Upper lobe of left lung (tissue), 6 donors: ENCODE measurements at regions not wholly inside any gene's neighbourhood (a gene's known extent, or its start where the extent isn't known, plus 50 kb on each side); places are given as distances from the start of the nearest gene placed in this dataset.
A peak's percentile ranks its signal among the peaks of the same experiment; 100 is the strongest.

Experiments
- ATAC-seq, 2 donors: fragments of 200-7000 bp; cut with Tn5 transposase; one replicate each; pipeline ENCODE4 v1.9.1; 2022; ENCODE audit warnings: mild to moderate bottlenecking in 2 of 2, moderate library complexity in 2 of 2; ENCODE audit not compliant: low FRiP score in 2 of 2
- DNase-seq, 2 donors: peaks; one replicate each; pipeline ENCODE4 v3.0.0-alpha.2; 2019 to 2020
- H3K27ac ChIP-seq, 4 donors: fragments of 200-600 bp; sonication (generic); one replicate each; pipeline ENCODE4 v1.5.1; 2016 to 2019
- H3K27me3 ChIP-seq, 4 donors: fragments of 200-600 bp; sonication (generic); one replicate each; pipeline ENCODE4 v1.5.1; 2017 to 2019
- H3K36me3 ChIP-seq, 4 donors: fragments of 200-600 bp; sonication (generic); one replicate each; pipeline ENCODE4 v1.5.1; 2016 to 2019
- H3K4me1 ChIP-seq, 4 donors: fragments of 200-600 bp; sonication (generic); one replicate each; pipeline ENCODE4 v1.5.1; 2018 to 2019
- H3K4me3 ChIP-seq, 4 donors: fragments of 200-600 bp; sonication (generic); one replicate each; pipeline ENCODE4 v1.5.1; 2017 to 2019; ENCODE audit warnings: mild to moderate bottlenecking in 2 of 4, moderate library complexity in 1 of 4
- H3K9me3 ChIP-seq, 4 donors: fragments of 200-600 bp; sonication (generic); one replicate each; pipeline ENCODE4 v1.5.1; 2018 to 2019
- EP300 ChIP-seq, 4 donors: sonication (generic); formaldehyde crosslinking; IDR thresholded peaks; one replicate each; pipeline ENCODE4 v1.5.1; 2017; ENCODE audit warnings: antibody characterized with exemption in 4 of 4, control low read depth in 2 of 4
- POLR2A ChIP-seq, 4 donors: fragments of 450-650 bp; IDR thresholded peaks; one replicate each; pipeline ENCODE4 v1.5.1; 2016 to 2017; ENCODE audit warnings: antibody characterized with exemption in 4 of 4, mild to moderate bottlenecking in 2 of 4
- POLR2AphosphoS5 ChIP-seq, 2 donors: sonication (generic); formaldehyde crosslinking; IDR thresholded peaks; one replicate each; pipeline ENCODE4 v1.5.1; 2017; ENCODE audit warnings: antibody characterized with exemption in 2 of 2
- WGBS, 2 donors: methylation state at CpG; one replicate each; pipeline ENCODE4 v1.1.5; 2017 to 2018; 5-methylcytosine and 5-hydroxymethylcytosine counted together
- TF ChIP-seq, protein P1 (sequence below), 6 experiments: fragments of 450-650 bp in 4 of 6; fragments of 200-600 bp in 2 of 6; sonication (generic) in 2 of 6; IDR thresholded peaks; one replicate each; pipeline ENCODE4 v1.5.1; 2016 to 2019; ENCODE audit warnings: antibody characterized with exemption in 6 of 6
- donor health status: DM: no; HTN: no; CAD: no; lungs with moderate emphysema.
- donor health status: DM: no; HTN: yes; CAD: no; lungs with severe emphysema.

DNA sequence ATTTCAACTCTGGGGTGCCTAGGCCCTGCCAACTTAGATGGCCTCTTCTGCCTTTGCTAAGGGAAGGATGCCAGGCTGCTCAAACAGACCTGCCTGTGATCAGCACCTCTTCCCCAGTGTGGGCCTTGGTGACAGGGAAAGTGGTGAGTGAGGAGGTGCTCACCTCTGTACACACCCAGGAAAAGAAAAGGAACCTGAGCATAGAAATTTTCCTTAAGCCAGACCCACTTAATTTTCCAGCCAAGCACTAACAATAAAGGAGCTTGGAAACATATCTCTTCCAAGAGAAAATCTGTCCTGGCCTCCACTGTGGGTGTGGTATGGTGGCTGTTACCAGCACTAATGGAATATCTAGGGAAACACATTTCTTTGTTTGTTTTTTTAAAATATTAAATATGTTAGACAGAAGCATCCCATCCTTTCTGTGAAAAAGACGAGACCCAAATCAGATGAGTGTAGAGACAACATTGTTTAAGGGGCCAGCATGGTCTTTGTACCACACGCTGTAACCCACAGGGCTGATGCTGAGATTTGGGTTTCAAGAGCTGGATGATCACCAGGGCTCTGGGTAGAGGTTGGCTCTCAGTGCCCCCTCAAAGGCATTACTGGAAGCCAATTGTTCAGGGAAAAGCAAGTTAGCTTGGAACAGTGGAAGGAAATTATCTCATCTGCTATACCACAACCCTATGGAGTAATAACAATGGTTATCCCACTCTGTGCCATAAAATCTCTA is 472.2 kb downstream of the INSC start:
- WGBS, 2 donors = 72 to 82% methylated on average over 2 of the region's 2 CpGs
- H3K4me3 ChIP-seq = no peak overlapping the region
- no peaks in the 10 kb centered on the region for H3K36me3 ChIP-seq
- no peaks in the 10 kb centered on the region for H3K27me3 ChIP-seq
- ATAC-seq (no peak), DNase-seq (no peak)
- no peaks in the 10 kb centered on the region for H3K9me3 ChIP-seq
- no peaks in the 10 kb centered on the region for H3K4me1 ChIP-seq
- TF ChIP-seq, protein P1, sequence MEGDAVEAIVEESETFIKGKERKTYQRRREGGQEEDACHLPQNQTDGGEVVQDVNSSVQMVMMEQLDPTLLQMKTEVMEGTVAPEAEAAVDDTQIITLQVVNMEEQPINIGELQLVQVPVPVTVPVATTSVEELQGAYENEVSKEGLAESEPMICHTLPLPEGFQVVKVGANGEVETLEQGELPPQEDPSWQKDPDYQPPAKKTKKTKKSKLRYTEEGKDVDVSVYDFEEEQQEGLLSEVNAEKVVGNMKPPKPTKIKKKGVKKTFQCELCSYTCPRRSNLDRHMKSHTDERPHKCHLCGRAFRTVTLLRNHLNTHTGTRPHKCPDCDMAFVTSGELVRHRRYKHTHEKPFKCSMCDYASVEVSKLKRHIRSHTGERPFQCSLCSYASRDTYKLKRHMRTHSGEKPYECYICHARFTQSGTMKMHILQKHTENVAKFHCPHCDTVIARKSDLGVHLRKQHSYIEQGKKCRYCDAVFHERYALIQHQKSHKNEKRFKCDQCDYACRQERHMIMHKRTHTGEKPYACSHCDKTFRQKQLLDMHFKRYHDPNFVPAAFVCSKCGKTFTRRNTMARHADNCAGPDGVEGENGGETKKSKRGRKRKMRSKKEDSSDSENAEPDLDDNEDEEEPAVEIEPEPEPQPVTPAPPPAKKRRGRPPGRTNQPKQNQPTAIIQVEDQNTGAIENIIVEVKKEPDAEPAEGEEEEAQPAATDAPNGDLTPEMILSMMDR (IDR thresholded peaks at IDR 0.05) = no peak
- no peak for TF ChIP-seq POLR2A (IDR thresholded peaks at IDR 0.05)
- TF ChIP-seq POLR2AphosphoS5 (IDR thresholded peaks at IDR 0.05) = no peak
- TF ChIP-seq EP300 (IDR thresholded peaks at IDR 0.05) = no peak
- H3K27ac ChIP-seq = no peak overlapping the region

DNA sequence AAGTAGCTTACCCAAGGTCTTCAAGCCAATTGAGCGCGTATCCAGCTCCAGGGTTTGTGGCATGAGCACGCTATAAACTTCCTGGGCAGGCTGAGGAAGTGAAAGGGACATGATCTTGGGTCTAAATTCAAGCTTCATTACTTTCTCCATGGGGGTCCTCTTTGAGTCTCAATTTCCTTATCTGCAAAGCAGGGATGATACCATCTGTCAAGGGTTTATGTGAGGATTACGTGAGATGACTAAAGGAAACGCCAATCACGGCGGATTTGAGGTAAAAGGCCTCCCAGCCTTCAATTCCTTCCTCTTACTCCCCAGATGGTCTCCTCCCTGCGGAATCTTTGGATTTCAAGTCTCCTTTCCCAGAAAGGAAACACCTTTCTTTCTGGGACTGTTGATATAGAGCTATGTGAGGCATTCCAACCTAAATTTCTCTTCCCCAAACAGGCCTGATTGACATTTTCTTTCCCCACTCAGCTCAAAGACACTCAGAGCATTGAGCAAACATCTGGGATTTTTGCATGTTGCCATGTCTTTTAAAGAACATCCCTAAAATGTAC is 474.4 kb downstream of the INSC start:
- DNase-seq (no peak), ATAC-seq (no peak)
- no peak overlapping the region for H3K27ac ChIP-seq
- H3K9me3 ChIP-seq = no peaks in the 10 kb centered on the region
- no peaks in the 10 kb centered on the region for H3K4me1 ChIP-seq
- no peak overlapping the region for H3K4me3 ChIP-seq
- H3K27me3 ChIP-seq = no peaks in the 10 kb centered on the region
- TF ChIP-seq POLR2AphosphoS5 (IDR thresholded peaks at IDR 0.05) = no peak
- TF ChIP-seq, protein P1 (IDR thresholded peaks at IDR 0.05) = no peak
- no peak for TF ChIP-seq POLR2A (IDR thresholded peaks at IDR 0.05)
- no peak for TF ChIP-seq EP300 (IDR thresholded peaks at IDR 0.05)
- 87 to 88% methylated on average over 8 of the region's 8 CpGs for WGBS, 2 donors
- no peaks in the 10 kb centered on the region for H3K36me3 ChIP-seq

DNA sequence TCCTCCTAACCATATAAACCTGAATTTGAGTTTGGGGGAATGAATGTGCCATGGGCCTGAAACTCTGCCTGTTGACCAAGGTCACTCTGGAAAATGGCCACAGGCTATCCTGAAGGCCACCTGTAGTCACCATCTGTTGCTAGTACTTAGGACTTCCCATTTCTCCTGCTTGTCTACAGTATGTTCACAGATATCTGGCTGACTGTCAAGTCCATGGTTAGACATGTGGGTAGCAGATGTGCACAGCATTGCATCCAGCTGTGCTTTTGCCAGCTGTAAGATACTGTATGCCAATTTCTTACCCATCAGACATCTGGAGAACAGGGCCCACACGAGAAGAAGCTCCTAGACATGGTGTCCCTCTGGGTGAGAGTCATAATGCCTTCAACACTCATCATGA is 475.4 kb downstream of the INSC start:
- Histone ChIP-seq H3K27me3 (no peaks in the 10 kb centered on the region), H3K4me3 (no peak overlapping the region), H3K36me3 (no peaks in the 10 kb centered on the region), H3K4me1 (no peaks in the 10 kb centered on the region), H3K27ac (no peak overlapping the region), H3K9me3 (no peaks in the 10 kb centered on the region)
- DNase-seq = no peak
- WGBS, 2 donors = 73 to 75% methylated on average over 1 of the region's 1 CpG
- ATAC-seq = no peak
- TF ChIP-seq EP300 (IDR thresholded peaks at IDR 0.05) (no peak), POLR2A (IDR thresholded peaks at IDR 0.05) (no peak), POLR2AphosphoS5 (IDR thresholded peaks at IDR 0.05) (no peak)
- TF ChIP-seq, protein P1 (IDR thresholded peaks at IDR 0.05) = no peak

DNA sequence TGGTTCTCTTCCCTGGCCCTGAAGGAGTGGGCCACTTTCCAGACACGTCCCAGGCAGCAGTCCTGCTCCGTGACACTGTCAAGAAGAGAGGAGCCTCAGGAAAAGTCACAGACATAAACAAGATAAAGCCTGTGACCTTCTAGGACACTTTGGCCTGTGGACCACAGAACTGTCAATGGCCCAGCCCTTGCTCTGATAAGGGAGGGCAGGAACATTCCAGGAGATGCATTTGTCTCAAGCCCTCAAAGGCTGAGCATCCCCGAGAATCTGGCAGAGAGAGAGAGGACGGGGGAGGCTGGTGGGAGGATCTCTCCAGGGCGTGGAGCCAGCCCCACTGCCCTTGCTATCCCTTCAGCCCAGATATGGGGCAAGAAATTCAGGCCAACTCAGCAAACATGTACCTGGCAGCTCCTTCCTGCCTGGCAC is 476.4 kb downstream of the INSC start:
- ATAC-seq (peak in 1 of 2 donors; percentile 22), DNase-seq (no peak)
- Histone ChIP-seq H3K27ac (no peak overlapping the region), H3K36me3 (no peaks in the 10 kb centered on the region), H3K4me3 (no peak overlapping the region), H3K9me3 (no peaks in the 10 kb centered on the region), H3K4me1 (no peaks in the 10 kb centered on the region), H3K27me3 (no peaks in the 10 kb centered on the region)
- TF ChIP-seq POLR2AphosphoS5 (IDR thresholded peaks at IDR 0.05) = no peak
- no peak for TF ChIP-seq EP300 (IDR thresholded peaks at IDR 0.05)
- TF ChIP-seq, protein P1 (IDR thresholded peaks at IDR 0.05) = no peak
- no peak for TF ChIP-seq POLR2A (IDR thresholded peaks at IDR 0.05)
- 69 to 80% methylated on average over 4 to 5 of the region's 5 CpGs for WGBS, 2 donors

DNA sequence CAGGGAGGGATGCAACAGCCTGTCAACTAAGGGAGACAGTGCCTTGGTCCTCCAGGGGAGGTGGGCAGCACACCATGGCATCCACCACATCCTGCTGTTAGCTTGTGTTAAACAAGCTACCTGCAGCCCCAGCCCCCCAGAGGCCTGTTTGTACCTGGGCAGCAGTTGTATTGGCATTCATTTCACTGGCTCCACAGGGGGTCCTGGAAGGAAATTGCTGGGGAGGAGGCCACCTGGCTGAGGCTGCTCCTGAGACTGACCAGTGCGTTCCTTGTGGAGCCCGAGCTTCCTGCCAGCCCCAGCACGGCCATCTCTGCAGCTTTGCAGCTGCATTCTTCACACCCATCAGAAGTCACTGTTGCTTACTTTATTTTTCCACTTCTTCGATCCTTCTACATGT is 479.9 kb downstream of the INSC start:
- H3K4me3 ChIP-seq = no peak overlapping the region
- no peaks in the 10 kb centered on the region for H3K36me3 ChIP-seq
- no peaks in the 10 kb centered on the region for H3K27me3 ChIP-seq
- H3K9me3 ChIP-seq = no peaks in the 10 kb centered on the region
- H3K27ac ChIP-seq = no peak overlapping the region
- ATAC-seq = no peak
- whole genome bisulfite sequencing, 2 donors = 77 to 100% methylated on average over 3 to 4 of the region's 4 CpGs
- DNase-seq = peak in 1 of 2 donors; percentile 24
- TF ChIP-seq, protein P1 (IDR thresholded peaks at IDR 0.05) = no peak
- TF ChIP-seq EP300 (IDR thresholded peaks at IDR 0.05) (no peak), POLR2A (IDR thresholded peaks at IDR 0.05) (no peak), POLR2AphosphoS5 (IDR thresholded peaks at IDR 0.05) (no peak)
- no peaks in the 10 kb centered on the region for H3K4me1 ChIP-seq
